GM12891 (cell line): ENCODE measurements at regions not wholly inside any gene's neighbourhood (a gene's known extent, or its start where the extent isn't known, plus 50 kb on each side); places are given as distances from the start of the nearest gene placed in this dataset.

Source experiments
- DNase-seq: peaks from one replicate; pipeline ENCODE4 v3.0.0; 2011; ENCODE audit warnings: low spot score; ENCODE audit not compliant: insufficient read length
- FAIRE-seq: peaks from 2 replicates; lab custom pipeline; 2011; peaks lifted over from hg19 to GRCh38; lab: Jason Lieb, UNC
- PAX5 ChIP-seq: IDR thresholded peaks from 2 replicates; pipeline ENCODE4 v1.6.1; 2011; ENCODE audit warnings: low read length, moderate library complexity, mild to moderate bottlenecking; ENCODE audit not compliant: insufficient read depth, severe bottlenecking
- POLR2A ChIP-seq: IDR thresholded peaks from 2 replicates; pipeline ENCODE4 v1.6.1; 2011; ENCODE audit warnings: low read depth, low read length, control low read depth
- POLR2AphosphoS5 ChIP-seq: IDR thresholded peaks from 2 replicates; pipeline ENCODE4 v1.6.1; 2011; ENCODE audit warnings: low read depth, low read length, control low read depth
- POU2F2 ChIP-seq: IDR thresholded peaks from 2 replicates; pipeline ENCODE4 v1.6.1; 2011; ENCODE audit warnings: low read depth, mild to moderate bottlenecking, control low read depth, low read length, moderate library complexity
- SPI1 ChIP-seq: IDR thresholded peaks from 2 replicates; pipeline ENCODE4 v1.6.1; 2011; ENCODE audit warnings: low read depth, low read length, control low read depth
- TAF1 ChIP-seq: IDR thresholded peaks from 2 replicates; pipeline ENCODE4 v1.6.1; 2011; ENCODE audit warnings: low read depth, low read length, control low read depth

- FAIRE-seq = no peak
Measured at GRCh38 chr5:28286566-28286965, 1248.2 kb upstream of the CDH9 start.

GRCh38 chr5:28284788-28285187 is 1246.4 kb upstream of the CDH9 start:
- no peak for TF ChIP-seq POLR2A
- no peak for TF ChIP-seq POU2F2
- TF ChIP-seq SPI1 = no peak
- TF ChIP-seq TAF1 = no peak
- TF ChIP-seq POLR2AphosphoS5 = no peak
- TF ChIP-seq PAX5 = no peak
- no peak for DNase-seq
- FAIRE-seq = no peak

More at GRCh38 chr5:28286566-28286965, 1248.2 kb upstream of the CDH9 start:
- DNase-seq = no peak
- TF ChIP-seq POU2F2 (no peak), TAF1 (no peak), POLR2A (no peak), PAX5 (no peak), POLR2AphosphoS5 (no peak)

- no peak for TF ChIP-seq POLR2A
- no peak for TF ChIP-seq PAX5
- TF ChIP-seq SPI1 = no peak
- no peak for TF ChIP-seq POU2F2
- TF ChIP-seq TAF1 = no peak
- TF ChIP-seq POLR2AphosphoS5 = no peak
- FAIRE-seq (no peak), DNase-seq (no peak)
Measured at GRCh38 chr5:28281351-28281750, 1243.0 kb upstream of the CDH9 start.

GRCh38 chr5:28275931-28276330 is 1237.5 kb upstream of the CDH9 start:
- TF ChIP-seq POLR2AphosphoS5 = no peak
- no peak for TF ChIP-seq PAX5
- FAIRE-seq = no peak
- DNase-seq = no peak

- TF ChIP-seq PAX5 (no peak), POLR2A (no peak), POU2F2 (no peak), TAF1 (no peak), SPI1 (no peak), POLR2AphosphoS5 (no peak)
- FAIRE-seq (no peak), DNase-seq (no peak)
Measured at GRCh38 chr5:28269978-28270377, 1231.6 kb upstream of the CDH9 start.

- DNase-seq (no peak), FAIRE-seq (no peak)
- TF ChIP-seq POU2F2 = no peak
- TF ChIP-seq SPI1 = no peak
- TF ChIP-seq POLR2AphosphoS5 = no peak
- no peak for TF ChIP-seq TAF1
Measured at GRCh38 chr5:28265877-28266276, 1227.5 kb upstream of the CDH9 start.

GRCh38 chr5:28254846-28255245 is 1216.5 kb upstream of the CDH9 start:
- TF ChIP-seq POU2F2 (no peak), TAF1 (no peak)
- DNase-seq (no peak), FAIRE-seq (no peak)

- TF ChIP-seq PAX5 (no peak), SPI1 (no peak), POLR2A (no peak), POU2F2 (no peak), POLR2AphosphoS5 (no peak), TAF1 (no peak)
- DNase-seq (no peak), FAIRE-seq (no peak)
Measured at GRCh38 chr5:28253431-28253830, 1215.0 kb upstream of the CDH9 start.

GRCh38 chr5:28249771-28250415 is 1211.5 kb upstream of the CDH9 start:
- DNase-seq (no peak), FAIRE-seq (no peak)
- TF ChIP-seq SPI1 = no peak
- no peak for TF ChIP-seq PAX5
- no peak for TF ChIP-seq POLR2AphosphoS5
- TF ChIP-seq TAF1 = no peak
- no peak for TF ChIP-seq POLR2A
- TF ChIP-seq POU2F2 = no peak

- TF ChIP-seq POU2F2 (no peak), POLR2A (no peak), POLR2AphosphoS5 (no peak), SPI1 (no peak), TAF1 (no peak), PAX5 (no peak)
- DNase-seq (no peak), FAIRE-seq (no peak)
Measured at GRCh38 chr5:28234356-28234968, 1196.1 kb upstream of the CDH9 start.
